Lower leg skin (tissue), 3 donors: ENCODE measurements at regions not wholly inside any gene's neighbourhood (a gene's known extent, or its start where the extent isn't known, plus 50 kb on each side); places are given as distances from the start of the nearest gene placed in this dataset.

Experiments used
- POLR2A ChIP-seq, 2 donors: fragments of 450-650 bp; IDR thresholded peaks; one replicate each; pipeline ENCODE4 v1.6.1; 2016 to 2017; ENCODE audit warnings: antibody characterized with exemption in 2 of 2, mild to moderate bottlenecking in 1 of 2, moderate library complexity in 1 of 2
- TF ChIP-seq, protein P1 (sequence below), 3 donors: fragments of 450-650 bp; IDR thresholded peaks; one replicate each; pipeline ENCODE4 v1.5.1; 2016; ENCODE audit warnings: antibody characterized with exemption in 3 of 3, mild to moderate bottlenecking in 3 of 3, moderate library complexity in 2 of 3

- TF ChIP-seq, protein P1, sequence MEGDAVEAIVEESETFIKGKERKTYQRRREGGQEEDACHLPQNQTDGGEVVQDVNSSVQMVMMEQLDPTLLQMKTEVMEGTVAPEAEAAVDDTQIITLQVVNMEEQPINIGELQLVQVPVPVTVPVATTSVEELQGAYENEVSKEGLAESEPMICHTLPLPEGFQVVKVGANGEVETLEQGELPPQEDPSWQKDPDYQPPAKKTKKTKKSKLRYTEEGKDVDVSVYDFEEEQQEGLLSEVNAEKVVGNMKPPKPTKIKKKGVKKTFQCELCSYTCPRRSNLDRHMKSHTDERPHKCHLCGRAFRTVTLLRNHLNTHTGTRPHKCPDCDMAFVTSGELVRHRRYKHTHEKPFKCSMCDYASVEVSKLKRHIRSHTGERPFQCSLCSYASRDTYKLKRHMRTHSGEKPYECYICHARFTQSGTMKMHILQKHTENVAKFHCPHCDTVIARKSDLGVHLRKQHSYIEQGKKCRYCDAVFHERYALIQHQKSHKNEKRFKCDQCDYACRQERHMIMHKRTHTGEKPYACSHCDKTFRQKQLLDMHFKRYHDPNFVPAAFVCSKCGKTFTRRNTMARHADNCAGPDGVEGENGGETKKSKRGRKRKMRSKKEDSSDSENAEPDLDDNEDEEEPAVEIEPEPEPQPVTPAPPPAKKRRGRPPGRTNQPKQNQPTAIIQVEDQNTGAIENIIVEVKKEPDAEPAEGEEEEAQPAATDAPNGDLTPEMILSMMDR (IDR thresholded peaks at IDR 0.05) = no peak
- TF ChIP-seq POLR2A (IDR thresholded peaks at IDR 0.05) = no peak
These were observed 181.3 kb upstream of the GMDS start for GRCh38 chr6:2426561-2427340.
